ENCODE measurements at regions not wholly inside any gene's neighbourhood (a gene's known extent, or its start where the extent isn't known, plus 50 kb on each side); places are given as distances from the start of the nearest gene placed in this dataset.
"Not testable (repeated sequence)": the region's sequence is repeated elsewhere in the genome, so short reads cannot be mapped to it uniquely, and the experiment has no call there.

DNA sequence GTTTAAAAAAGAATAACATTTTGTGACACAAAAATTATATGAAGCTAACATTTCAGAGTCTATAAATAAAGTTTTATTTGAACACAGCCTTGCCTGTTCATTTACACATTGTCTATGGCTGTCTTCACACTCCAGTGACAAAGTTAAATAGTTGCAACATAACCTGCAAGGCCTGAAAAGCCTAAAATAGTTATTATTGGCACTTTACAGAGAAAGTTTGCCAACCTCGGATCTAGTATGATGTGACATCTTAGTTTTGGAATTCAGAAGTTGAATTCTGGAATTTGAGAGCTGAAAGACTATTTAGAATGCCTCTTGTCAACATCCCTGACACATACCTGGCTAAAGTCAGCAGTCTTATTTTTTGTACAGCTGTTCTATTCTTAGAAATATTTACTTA is 68.3 kb downstream of the DYRK2 start:
- in situ Hi-C loops (cut with MboI; ENCODE audit: low sequenced_read_pairs) = no loop called here

DNA sequence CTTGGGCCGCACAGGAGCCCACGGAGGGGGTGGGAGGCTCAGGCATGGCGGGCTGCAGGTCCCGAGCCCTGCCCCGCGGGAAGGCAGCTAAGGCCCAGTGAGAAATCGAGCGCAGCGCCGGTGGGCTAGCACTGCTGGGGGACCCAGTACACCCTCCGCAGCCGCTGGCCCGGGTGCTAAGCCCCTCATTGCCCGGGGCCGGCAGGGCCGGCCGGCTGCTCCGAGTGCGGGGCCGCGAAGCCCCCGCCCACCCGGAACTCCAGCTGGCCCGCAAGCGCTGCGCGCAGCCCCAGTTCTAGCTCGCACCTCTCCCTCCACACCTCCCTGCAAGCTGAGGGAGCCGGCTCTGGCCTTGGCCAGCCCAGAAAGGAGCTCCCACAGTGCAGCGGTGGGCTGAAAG is 70.8 kb downstream of the DYRK2 start:
- in situ Hi-C loops (cut with MboI; ENCODE audit: low sequenced_read_pairs) = not testable (repeated sequence)

DNA sequence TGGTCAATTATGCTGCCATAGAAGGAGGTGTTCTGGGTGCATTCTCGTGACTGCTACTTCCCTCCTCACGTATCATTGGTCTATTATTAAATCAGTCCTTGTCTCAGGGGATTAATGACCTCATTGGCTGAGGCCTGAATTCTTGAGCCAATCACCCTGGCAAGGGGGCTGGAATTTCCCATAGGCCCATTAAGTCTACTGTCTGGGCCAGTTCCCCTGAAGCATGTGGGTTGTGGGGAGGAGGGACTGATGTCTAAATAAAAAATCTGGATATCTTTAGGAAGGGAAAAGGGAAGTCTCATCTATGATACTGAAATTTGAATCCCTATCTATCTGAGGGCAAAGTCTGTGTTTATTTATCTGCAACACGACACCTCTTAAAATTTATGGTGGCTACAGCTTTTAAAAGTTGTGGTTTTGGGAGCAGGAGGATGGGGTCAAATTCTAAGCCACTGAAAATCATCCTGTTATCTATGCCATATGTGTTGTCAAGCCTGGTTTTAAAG is 71.9 kb downstream of the DYRK2 start:
- in situ Hi-C loops (cut with MboI; ENCODE audit: low sequenced_read_pairs) = no loop called here

DNA sequence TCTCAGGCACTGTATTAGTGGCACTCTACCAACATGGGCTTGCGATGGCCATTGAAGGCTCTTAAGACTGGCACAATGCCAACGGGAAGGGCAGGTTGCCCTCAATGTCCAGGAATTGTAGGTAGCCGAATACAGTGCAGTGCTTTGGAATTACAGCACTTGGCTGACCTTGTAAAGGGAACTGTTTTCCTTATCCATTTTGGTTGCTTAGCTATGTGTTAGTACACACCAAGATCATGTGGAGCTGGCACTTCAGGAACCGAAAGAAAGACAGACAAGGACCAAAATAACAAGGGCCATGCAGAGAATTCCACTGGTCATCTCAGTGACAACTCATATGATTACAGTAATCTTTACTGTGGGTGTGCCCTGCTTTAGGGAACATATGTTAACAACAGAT is 72.7 kb downstream of the DYRK2 start:
- in situ Hi-C loops (cut with MboI; ENCODE audit: low sequenced_read_pairs) = no loop called here

DNA sequence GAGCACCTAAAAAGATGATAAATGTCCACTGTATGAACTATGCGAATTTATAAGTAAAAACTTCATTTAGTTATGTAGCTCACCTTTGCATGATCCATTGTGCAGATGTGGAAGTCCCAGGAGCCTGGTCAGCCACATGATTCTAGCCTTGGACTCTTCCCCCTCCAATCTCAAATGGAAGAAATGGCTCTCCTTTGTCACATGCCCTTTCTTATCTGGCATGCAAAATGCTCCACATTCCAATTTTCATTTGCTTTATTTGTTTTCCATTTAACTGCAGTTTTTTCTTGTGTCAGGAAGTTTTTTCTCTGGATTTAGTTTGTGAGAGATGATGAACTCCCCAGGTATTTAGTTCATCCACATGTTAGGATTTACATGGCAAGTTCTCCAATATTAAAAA is 73.8 kb downstream of the DYRK2 start:
- in situ Hi-C loops (cut with MboI; ENCODE audit: low sequenced_read_pairs) = no loop called here

DNA sequence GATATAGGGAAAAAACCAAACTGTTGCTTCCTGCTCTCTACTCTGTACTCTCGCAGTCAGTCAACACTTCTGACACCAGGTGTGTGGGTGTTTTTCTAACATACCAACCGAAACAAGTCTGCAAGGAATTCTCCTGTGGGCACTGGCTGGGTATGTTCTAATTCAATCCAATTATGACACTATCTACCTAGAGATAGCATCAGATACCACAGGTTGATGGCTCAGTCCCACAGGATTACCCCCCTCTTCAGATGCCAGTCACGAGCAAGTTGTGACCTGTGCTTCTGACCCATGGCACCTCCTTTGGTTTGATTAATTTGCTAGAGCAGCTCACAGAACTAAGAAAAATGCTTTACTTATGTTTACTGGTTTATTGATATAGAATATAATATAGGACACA is 78.3 kb downstream of the DYRK2 start:
- in situ Hi-C loops (cut with MboI; ENCODE audit: low sequenced_read_pairs) = no loop called here

DNA sequence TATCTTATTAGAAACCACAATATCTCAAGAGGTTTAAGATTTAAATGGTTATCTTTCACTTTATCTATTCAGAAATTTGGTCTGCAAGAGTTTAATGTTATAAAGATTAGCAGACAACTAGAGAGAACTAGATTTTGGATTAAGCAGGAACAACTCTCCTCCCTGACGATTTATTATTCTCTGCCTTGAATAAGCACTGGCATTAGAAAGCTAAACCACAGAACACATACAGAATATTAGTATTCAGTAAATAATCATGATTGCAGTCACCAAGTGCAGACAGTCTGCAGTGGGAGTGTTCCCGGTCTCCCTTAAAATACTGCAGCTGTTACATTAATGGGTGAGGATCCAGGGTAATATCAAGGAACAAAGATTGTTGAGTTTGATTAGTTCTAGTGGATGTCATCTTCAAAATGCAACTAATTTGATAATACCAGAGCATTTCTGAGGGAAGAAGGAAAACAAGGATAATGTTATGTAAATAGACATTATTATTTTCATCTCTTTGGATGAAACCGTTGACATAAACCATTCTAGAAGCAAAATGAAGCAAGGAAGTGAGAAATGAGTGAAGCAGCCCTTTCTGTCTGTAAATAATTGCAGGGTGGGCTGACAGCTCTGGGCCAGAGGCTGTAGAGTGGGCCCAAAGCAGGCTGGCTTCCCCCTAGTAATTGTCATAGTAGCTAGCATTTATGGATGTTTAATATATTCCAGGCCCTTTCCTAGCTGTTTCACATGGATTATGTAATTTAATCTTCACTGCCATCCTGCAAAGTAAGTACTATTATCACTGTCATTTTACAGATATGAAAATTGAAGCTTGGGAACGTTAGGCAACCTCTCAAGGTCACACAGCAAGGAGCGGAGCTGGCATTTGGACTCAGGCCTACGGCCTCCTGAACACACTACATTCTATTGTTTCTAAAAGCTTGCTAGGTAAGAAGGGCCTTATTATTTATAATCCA is 79.4 kb downstream of the DYRK2 start:
- in situ Hi-C loops (cut with MboI; ENCODE audit: low sequenced_read_pairs) = no loop called here

DNA sequence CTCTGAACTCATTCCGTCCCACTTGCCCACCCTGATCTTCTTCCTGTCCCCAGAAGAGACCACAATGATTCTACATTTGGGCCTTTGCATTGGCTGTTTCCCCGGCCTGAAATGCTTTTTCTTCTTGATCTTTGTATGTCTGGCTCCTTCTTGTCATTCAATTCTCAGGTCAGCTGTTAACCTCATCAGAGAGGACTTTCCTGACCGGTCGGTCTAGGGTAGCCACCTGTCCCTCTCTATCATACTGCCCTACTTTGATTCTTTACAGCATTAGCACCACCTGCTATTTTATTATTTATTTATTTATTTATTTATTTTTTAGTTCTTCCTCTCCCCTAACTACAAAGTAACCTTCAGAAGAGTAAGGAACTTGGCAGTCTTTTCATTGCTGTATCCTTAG is 84.3 kb downstream of the DYRK2 start:
- in situ Hi-C loops (cut with MboI; ENCODE audit: low sequenced_read_pairs) = no loop called here

DNA sequence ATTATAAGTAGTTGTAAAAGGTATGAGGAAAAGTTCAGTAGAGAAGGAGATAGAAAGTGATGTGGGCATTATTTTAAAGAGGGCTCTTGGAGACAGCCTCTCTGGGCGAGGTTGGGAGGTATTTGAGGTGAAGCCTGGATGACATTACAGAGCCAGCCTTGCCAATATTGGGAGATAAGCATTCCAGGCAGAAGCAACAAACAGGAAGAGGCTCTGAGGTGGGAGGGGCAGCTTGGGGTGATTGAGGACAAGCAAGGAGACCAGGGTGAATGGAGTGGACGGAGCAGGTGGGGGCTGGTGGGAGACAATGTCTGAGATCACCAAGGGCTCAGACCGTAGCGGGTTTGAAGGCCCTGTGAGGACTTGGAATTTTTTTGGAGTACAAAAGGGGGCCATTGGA is 87.3 kb downstream of the DYRK2 start:
- in situ Hi-C loops (cut with MboI; ENCODE audit: low sequenced_read_pairs) = no loop called here

DNA sequence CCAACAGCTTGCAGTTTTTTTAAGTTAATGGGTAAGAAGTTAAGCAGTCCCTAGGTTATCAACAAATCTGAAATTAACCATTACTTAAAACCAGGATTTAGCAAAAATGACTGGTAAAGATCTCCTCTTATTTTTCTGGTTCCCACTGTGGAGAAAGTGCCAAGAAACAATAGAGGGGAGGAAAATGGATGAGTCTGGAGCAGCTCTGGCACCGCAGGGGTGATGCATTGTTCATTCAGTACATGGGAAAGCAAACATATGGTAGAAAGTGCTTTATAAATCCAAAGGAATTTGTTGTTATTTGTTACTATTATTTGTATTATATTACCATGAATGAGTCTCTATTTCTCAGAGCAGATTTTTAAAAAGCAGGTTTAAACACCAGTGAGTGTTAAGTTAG is 92.2 kb downstream of the DYRK2 start:
- in situ Hi-C loops (cut with MboI; ENCODE audit: low sequenced_read_pairs) = no loop called here

DNA sequence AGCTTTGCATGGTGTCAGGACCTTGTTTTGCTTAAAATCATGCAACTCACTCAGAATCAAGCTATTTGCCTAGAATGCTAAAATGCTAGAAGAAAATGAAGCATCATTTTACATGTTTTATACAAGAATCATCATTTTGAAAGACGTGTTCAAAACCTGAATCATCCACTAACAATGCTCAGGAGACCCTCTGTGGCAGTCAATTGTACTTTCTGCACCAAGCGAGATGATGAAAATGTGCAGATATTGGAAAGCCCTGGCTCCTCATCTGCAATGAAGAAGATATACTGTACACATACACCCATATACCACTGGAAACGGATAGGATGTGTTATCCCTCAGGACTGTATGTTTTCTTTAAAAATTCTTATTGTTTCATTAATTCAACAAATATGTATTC is 92.7 kb downstream of the DYRK2 start:
- in situ Hi-C loops (cut with MboI; ENCODE audit: low sequenced_read_pairs) = no loop called here

DNA sequence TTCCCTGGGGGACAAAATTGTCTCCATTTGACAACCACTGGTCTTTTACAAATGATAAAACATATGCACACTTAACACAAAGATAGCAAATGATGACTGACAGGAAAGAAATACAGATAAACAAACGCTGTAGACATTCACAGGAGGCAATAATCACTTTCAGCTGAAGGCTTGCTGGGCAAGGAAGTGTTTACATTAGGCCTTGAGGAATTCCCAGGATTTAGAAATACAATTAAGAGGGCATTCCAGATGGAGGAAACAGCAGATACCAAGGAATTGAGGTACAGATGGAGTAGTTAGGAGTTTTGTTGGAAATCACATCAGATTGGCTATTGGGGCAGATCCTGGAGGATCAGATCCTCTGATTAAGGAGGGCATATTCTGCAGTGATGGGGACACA is 93.9 kb downstream of the DYRK2 start:
- in situ Hi-C loops (cut with MboI; ENCODE audit: low sequenced_read_pairs) = no loop called here

DNA sequence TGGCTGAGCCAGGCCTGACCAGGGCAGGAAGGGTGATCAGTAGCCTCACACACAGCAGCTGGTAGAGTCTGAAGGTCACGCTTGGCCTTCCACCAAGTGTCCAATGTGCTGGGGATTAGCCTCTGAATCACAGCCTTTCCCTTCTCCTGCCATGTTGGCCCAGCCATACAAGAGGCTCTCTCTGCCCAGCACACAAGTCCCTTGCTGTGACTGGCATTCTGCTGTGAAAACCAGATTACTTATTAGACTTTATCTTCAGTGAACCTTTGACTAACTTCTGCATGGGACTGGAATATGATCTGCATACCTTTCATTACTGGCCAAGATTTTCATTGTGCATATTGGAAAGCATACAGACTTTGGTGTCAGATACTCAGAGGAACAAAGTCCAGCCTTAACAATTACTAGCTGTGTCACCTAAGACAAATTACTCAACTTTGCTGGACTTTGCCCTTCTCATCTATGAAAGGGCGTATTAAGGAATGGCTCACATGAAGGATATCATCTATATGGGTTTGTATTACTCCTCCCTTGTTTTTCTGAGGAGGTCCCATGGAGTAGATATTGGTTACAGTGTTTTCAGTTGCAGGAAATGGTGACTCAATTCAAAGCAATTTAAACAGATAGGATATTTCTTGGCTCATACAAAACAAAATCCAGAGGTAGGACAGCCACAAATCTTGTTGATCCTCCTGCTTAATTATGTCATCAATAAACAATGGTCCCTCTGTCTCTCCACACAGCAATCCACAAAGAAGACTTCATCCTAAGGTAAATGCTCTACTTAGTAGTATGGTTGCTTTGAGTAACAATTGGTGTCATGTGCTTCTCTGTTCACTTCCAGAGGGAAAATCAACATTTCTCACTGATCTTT is 99.6 kb downstream of the DYRK2 start:
- in situ Hi-C loops (cut with MboI; ENCODE audit: low sequenced_read_pairs) = no loop called here

DNA sequence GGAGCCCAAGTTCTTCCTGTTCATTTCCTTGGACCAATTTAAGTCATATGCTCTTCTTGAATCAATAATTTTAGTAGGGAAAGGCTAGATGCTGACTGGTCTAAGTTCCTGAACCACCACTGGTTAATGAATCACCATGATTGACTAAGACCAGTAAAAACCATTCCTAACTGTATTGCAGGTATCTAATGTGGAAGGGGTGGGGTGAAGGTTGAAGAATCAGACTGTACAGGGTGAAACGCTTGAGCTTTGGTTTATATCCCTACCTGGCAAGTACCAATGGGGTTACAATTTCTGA is 100.1 kb downstream of the DYRK2 start:
- in situ Hi-C loops (cut with MboI; ENCODE audit: low sequenced_read_pairs) = no loop called here

DNA sequence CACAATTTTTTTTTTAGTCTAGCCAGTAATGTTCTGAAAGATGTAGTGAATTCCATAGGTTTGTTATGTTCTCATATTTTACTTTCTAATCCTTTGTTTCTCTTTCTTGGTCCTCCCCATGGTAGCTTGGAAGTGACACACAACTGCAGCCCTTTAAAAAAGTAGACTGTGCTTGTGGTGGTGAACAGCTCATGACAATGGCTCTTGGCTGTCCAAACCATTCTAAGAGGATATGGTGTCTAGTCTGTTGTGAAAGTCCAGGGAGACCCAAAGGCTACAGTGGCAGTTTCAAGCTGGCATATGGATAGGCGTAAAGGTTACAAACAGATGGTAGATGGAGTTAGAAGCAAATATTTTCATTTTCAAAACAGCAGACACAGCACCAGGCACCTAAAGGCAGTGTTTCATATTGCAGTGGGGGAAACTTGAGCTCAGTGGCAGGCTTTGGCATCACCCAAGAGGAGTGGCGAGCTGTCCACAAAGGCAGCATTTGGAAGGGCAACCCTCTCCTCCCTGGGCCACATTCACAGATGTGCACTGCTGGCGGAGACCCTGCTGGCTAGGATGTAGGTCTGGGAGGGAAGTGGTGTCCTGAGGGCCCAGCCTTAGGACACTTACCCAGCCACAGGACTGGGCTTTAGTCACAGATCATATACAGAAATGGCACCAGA is 102.1 kb downstream of the DYRK2 start:
- in situ Hi-C loops (cut with MboI; ENCODE audit: low sequenced_read_pairs) = no loop called here

DNA sequence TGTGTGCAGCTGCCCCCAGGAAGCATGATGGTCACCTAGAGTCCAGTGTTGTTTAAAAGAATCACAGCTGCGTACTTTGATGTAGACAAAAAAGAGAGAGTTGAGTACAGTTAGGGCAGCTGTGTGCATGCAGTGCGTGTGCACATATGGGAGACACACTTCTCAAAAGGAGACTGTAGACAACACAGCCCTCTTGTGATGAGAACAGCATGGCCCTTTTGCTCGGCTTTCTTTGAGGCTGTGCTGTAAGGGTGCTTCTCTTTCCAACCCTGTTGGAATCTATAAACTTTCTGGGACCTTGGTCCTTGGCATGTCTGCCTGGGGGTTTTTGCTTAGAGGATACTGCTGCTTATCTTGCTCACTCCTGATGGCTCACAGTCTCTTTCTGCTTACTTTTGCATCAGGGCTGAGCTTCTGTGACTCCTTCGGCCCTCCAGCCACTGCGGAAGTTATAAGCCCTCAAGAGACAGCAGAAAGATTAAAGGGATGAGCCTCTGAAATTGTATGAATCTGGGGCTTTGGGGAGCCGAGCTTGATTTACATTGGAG is 102.9 kb downstream of the DYRK2 start:
- in situ Hi-C loops (cut with MboI; ENCODE audit: low sequenced_read_pairs) = no loop called here

DNA sequence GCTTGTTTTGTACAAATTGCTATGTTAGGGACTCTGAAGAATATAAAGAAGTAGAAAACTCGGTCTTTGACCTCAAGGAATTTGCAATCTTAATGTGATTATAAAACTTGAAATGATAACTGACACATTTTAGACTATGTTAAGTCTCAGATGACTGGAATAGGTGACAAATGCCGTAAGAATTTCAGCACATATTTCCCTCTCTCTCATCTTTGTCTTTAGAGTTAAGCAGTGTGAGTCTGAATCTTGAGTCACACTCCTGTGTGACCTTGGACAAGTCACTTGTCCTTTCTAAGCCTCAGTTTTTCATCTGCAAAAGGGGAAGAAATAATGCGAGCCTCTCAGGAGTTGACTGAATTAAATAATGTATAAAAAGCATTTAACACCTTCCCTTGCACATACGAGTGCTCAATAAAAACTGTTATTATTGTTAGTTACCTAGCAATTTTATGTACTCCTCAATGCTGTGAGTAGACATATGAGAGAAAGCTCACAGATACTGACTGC is 103.7 kb downstream of the DYRK2 start:
- in situ Hi-C loops (cut with MboI; ENCODE audit: low sequenced_read_pairs) = no loop called here

DNA sequence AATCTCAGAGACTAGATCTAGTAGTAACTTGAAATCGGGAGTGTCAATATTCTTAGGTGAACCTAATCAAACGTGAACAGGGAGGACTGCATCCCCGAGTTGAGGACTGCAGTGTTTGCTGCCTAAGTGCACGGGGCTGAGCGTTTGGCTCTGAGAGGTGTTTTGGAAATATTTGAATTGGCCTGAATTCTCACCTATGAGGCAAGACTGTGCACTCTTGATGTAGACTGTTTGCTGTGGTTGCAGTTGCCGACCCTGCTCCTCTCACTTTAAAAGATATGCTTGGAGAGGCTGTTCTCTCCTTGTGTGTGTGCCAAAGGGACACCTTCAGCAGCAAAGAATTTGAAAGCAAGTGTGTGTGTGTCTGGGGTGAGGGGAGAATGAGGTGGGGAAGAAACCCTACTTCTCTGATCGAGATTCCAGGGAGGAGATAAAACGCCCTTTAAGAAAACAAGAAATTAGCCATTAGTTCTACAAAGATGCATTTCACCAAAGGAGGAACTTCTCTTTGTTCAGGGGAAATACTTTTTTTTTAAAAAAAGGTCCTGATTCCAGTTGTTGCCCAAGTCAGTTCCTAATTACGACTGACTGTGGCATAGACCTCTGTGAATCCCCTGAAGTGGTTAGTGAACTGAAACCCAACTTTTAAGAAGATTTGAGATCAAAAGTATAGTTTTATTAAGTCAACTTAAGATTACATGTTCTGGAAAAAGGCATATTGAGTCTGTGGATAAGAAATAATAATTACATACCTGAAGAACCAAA is 106.6 kb downstream of the DYRK2 start:
- in situ Hi-C loops (cut with MboI; ENCODE audit: low sequenced_read_pairs) = no loop called here

DNA sequence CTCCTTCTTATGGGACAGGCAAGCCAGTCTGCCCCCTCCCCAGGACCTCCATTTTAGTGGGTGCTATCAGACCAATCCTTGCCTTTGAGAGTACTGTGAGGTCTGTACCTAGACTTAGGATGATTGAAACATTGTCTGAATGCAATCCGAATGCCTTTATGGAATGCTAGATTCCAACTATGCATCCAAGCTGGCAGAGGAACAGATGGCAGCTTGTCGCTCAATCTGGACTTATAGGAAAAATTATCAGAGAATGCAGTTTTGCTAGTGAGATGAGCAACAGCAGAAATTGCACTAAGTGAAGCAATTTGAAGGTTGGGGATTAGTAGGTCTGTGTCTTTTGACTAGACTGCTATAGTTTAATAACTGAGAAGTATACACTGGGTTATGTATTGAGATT is 109.1 kb downstream of the DYRK2 start:
- in situ Hi-C loops (cut with MboI; ENCODE audit: low sequenced_read_pairs) = no loop called here

DNA sequence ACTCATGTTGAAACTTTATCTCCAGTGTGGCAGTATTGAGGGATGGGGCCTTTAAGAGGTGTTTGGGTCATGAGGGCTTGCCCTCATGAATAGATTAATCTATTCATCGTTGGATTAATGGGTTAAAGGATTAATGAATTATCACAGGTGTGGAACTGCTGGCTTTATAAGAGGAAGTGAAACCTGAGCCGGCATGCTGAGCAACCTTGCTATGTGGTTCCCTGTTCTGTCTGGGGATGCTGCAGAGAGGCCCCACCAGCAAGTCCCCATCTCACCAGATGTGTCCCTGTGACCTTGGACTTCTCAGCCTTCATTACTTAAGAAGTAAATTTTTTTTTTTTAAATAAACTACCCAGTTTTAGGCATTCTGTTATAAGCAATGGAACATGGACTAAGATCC is 109.6 kb downstream of the DYRK2 start:
- in situ Hi-C loops (cut with MboI; ENCODE audit: low sequenced_read_pairs) = no loop called here

Measured in HL-60/S4 (cell line).